Heart right ventricle (tissue), 16 donors: ENCODE measurements at regions not wholly inside any gene's neighbourhood (a gene's known extent, or its start where the extent isn't known, plus 50 kb on each side); places are given as distances from the start of the nearest gene placed in this dataset.

Source experiments
- ATAC-seq, 8 donors: fragments of 200-7000 bp; cut with Tn5 transposase; one replicate each; pipeline ENCODE4 v1.9.1; 2020; ENCODE audit warnings: mild to moderate bottlenecking in 8 of 8, moderate library complexity in 8 of 8, moderate number of reproducible peaks in 1 of 8
- DNase-seq, 2 donors: peaks; one replicate each; pipeline ENCODE4 v3.0.0-alpha.2; 2020
- H3K27ac ChIP-seq, 10 donors: fragments of 200-600 bp; sonication (generic) in 2 of 10; one replicate each; pipeline versions ENCODE4 v1.5.0 to v1.8.0; 2020 to 2022; ENCODE audit warnings: mild to moderate bottlenecking in 3 of 10
- H3K27me3 ChIP-seq, 7 donors: fragments of 200-600 bp; one replicate each; pipeline ENCODE4 v1.8.0; 2021 to 2022; ENCODE audit warnings: mild to moderate bottlenecking in 2 of 7
- H3K36me3 ChIP-seq, 9 donors: fragments of 200-600 bp; sonication (generic) in 1 of 9; one replicate each; pipeline versions ENCODE4 v1.5.0 to v1.8.0; 2020 to 2022; ENCODE audit warnings: mild to moderate bottlenecking in 2 of 9
- H3K4me1 ChIP-seq, 9 donors: fragments of 200-600 bp; sonication (generic) in 1 of 9; one replicate each; pipeline versions ENCODE4 v1.5.0 to v1.8.0; 2020 to 2022; ENCODE audit warnings: mild to moderate bottlenecking in 4 of 9
- H3K4me3 ChIP-seq, 10 donors: fragments of 200-600 bp; sonication (generic) in 2 of 10; one replicate each; pipeline versions ENCODE4 v1.5.0 to v1.8.0; 2020 to 2022; ENCODE audit warnings: mild to moderate bottlenecking in 7 of 10, moderate library complexity in 2 of 10
- H3K9me3 ChIP-seq, 11 donors: fragments of 200-600 bp in 10 of 11; sonication (generic) in 2 of 11; one replicate each; pipeline versions ENCODE4 v1.5.0 to v1.8.0; 2013 to 2022; ENCODE audit warnings: mild to moderate bottlenecking in 2 of 11, control low read depth in 1 of 11, moderate library complexity in 1 of 11
- CTCF ChIP-seq, 9 donors: fragments of 200-600 bp; sonication (generic) in 2 of 9; IDR thresholded peaks; one replicate each; pipeline versions ENCODE4 v1.5.0 to v1.8.0; 2021 to 2022; ENCODE audit warnings: antibody characterized with exemption in 9 of 9, mild to moderate bottlenecking in 5 of 9, moderate library complexity in 1 of 9
- WGBS, 2 donors: extraction: QIAGEN DNeasy Blood & Tissue Kit; methylation state at CpG; one replicate each; pipeline ENCODE4 v1.1.7; 2013; ENCODE audit warnings: inconsistent platforms in 1 of 2; 5-methylcytosine and 5-hydroxymethylcytosine counted together
- intact Hi-C, 10 donors: fragments of 100-400 bp; cut with DNase I; formaldehyde crosslinking; loops; one replicate each; pipeline versions ENCODE4 v1.11.1 to v1.14.2; 2022
- donor health status: Arrhythmogenic right ventricular cardiomyopathy.
- donor health status: ischemic (EF 13 %, LVEDD 7.1; RV severe dilation, severe dysfunction).
- donor health status: healthy with polysubstance abuse.
- donor health status: DM: no; HTN: yes; CAD: no.
- donor health status: DM: no; HTN: no; CAD: no.
- donor health status: ischemic (EF 25% LVEDD 6.9; RV normal size, moderate dysfunction).
- donor health status: ischemic (EF 25% LVEDD 5.7; RV mildly dilated, moderate dysfunction).
- donor health status: healthy.
- donor health status: DM: yes; HTN: yes; CAD: no.
- donor health status: Ischemic cardiomyopathy.
- donor health status: ischemic (EF 35%, LVEDD 5.7; RV mildly dilated, moderate dysfunction).
- donor health status: nonischemic (EF 11% LVEDD 7.7; RV severe dilation, severe dysfunction).
- donor health status: DM: yes; HTN: yes; CAD: no.
- donor health status: PGD.
- donor health status: ischemic (EF 29% LVEDD 5.4; RV normal size, mild dysfunction).
- donor health status: nonischemic (EF 23%, LVEDD 6.1; RV moderate dilation, normal function).

- ATAC-seq: no peak
- DNase-seq: no peak
- Histone ChIP-seq H3K4me3 (no peak overlapping the region), H3K27me3 (no peaks in the 10 kb centered on the region), H3K27ac (no peak overlapping the region), H3K4me1 (no peaks in the 10 kb centered on the region), H3K9me3 (peaks cover 0 to 32% (median 0%) of the 10 kb centered on the region in 11 donors), H3K36me3 (no peaks in the 10 kb centered on the region)
- 76 to 78% methylated on average over 3 of the region's 3 CpGs for WGBS, 2 donors
- intact Hi-C loops: no loop called here
- no peak for TF ChIP-seq CTCF (IDR thresholded peaks at IDR 0.05)
Measured at GRCh38 chr14:43183916-43184315, 1323.2 kb downstream of the FSCB start.

- peaks cover 0 to 5% (median 0%) of the 10 kb centered on the region in 11 donors for H3K9me3 ChIP-seq
- no peaks in the 10 kb centered on the region for H3K4me1 ChIP-seq
- no peak overlapping the region for H3K27ac ChIP-seq
- no peaks in the 10 kb centered on the region for H3K36me3 ChIP-seq
- no peak for ATAC-seq
- DNase-seq: no peak
- intact Hi-C loops: no loop called here
- H3K4me3 ChIP-seq: no peak overlapping the region
- H3K27me3 ChIP-seq: no peaks in the 10 kb centered on the region
- WGBS, 2 donors: 72 to 78% methylated on average over 2 of the region's 2 CpGs
- TF ChIP-seq CTCF (IDR thresholded peaks at IDR 0.05): no peak
Measured at GRCh38 chr14:43175896-43176295, 1331.2 kb downstream of the FSCB start.

GRCh38 chr14:43172899-43173548, 1334.1 kb downstream of the FSCB start:
- H3K36me3 ChIP-seq: no peaks in the 10 kb centered on the region
- H3K27ac ChIP-seq: no peak overlapping the region
- intact Hi-C loops: no loop called here
- H3K4me3 ChIP-seq: no peak overlapping the region
- no peak for ATAC-seq
- no peaks in the 10 kb centered on the region for H3K27me3 ChIP-seq
- peaks cover 0 to 5% (median 0%) of the 10 kb centered on the region in 11 donors for H3K9me3 ChIP-seq
- no peak for TF ChIP-seq CTCF (IDR thresholded peaks at IDR 0.05)
- DNase-seq: no peak
- H3K4me1 ChIP-seq: no peaks in the 10 kb centered on the region

- DNase-seq (no peak), ATAC-seq (no peak)
- Histone ChIP-seq H3K27me3 (no peaks in the 10 kb centered on the region), H3K36me3 (no peaks in the 10 kb centered on the region), H3K4me1 (no peaks in the 10 kb centered on the region), H3K4me3 (no peak overlapping the region), H3K9me3 (peaks cover 0 to 5% (median 0%) of the 10 kb centered on the region in 11 donors), H3K27ac (no peak overlapping the region)
- 59 to 68% methylated on average over 2 of the region's 2 CpGs for WGBS, 2 donors
- intact Hi-C loops: no loop called here
- no peak for TF ChIP-seq CTCF (IDR thresholded peaks at IDR 0.05)
Measured at GRCh38 chr14:43169722-43170121, 1337.4 kb downstream of the FSCB start.
